ENCODE measurements at regions not wholly inside any gene's neighbourhood (a gene's known extent, or its start where the extent isn't known, plus 50 kb on each side); places are given as distances from the start of the nearest gene placed in this dataset.

GRCh38 chr11:122441666-122442035 lies 213.9 kb upstream of the UBASH3B start:
- TF ChIP-seq CTCF (conservative IDR thresholded peaks at IDR 0.05; ENCODE audit: low read depth, low read length), result no peak
- DNase-seq (ENCODE audit: low read depth), result no peak
- H3K4me3 ChIP-seq (ENCODE audit: low read length), result no peak overlapping the region

- H3K4me3 ChIP-seq (ENCODE audit: low read length), result peak overlapping the region; percentile 48
- DNase-seq (ENCODE audit: low read depth), result no peak
- no peak for TF ChIP-seq CTCF (conservative IDR thresholded peaks at IDR 0.05; ENCODE audit: low read depth, low read length)
Measured at GRCh38 chr11:122440811-122441665, 214.5 kb upstream of the UBASH3B start.

GRCh38 chr11:122439866-122440810 lies 215.4 kb upstream of the UBASH3B start:
- DNase-seq (ENCODE audit: low read depth), result no peak
- H3K4me3 ChIP-seq (ENCODE audit: low read length), result peak overlapping the region; percentile 48

GRCh38 chr11:122436188-122436555 lies 219.3 kb upstream of the UBASH3B start:
- TF ChIP-seq CTCF (conservative IDR thresholded peaks at IDR 0.05; ENCODE audit: low read depth, low read length), result no peak
- DNase-seq (ENCODE audit: low read depth), result no peak

More at GRCh38 chr11:122439866-122440810, 215.4 kb upstream of the UBASH3B start:
- TF ChIP-seq CTCF (conservative IDR thresholded peaks at IDR 0.05; ENCODE audit: low read depth, low read length), result no peak

GRCh38 chr11:122435540-122436187 lies 219.9 kb upstream of the UBASH3B start:
- H3K4me3 ChIP-seq (ENCODE audit: low read length), result no peak overlapping the region
- no peak for DNase-seq (ENCODE audit: low read depth)
- no peak for TF ChIP-seq CTCF (conservative IDR thresholded peaks at IDR 0.05; ENCODE audit: low read depth, low read length)

More at GRCh38 chr11:122436188-122436555, 219.3 kb upstream of the UBASH3B start:
- H3K4me3 ChIP-seq (ENCODE audit: low read length), result no peak overlapping the region

- no peak for DNase-seq (ENCODE audit: low read depth)
- no peak overlapping the region for H3K4me3 ChIP-seq (ENCODE audit: low read length)
- TF ChIP-seq CTCF (conservative IDR thresholded peaks at IDR 0.05; ENCODE audit: low read depth, low read length), result no peak
Measured at GRCh38 chr11:122434786-122435185, 220.7 kb upstream of the UBASH3B start.

All from retinal pigment epithelial cell (primary cell).